GM18517 (cell line): ENCODE measurements at regions not wholly inside any gene's neighbourhood (a gene's known extent, or its start where the extent isn't known, plus 50 kb on each side); places are given as distances from the start of the nearest gene placed in this dataset.
"Not testable (repeated sequence)": the region's sequence is repeated elsewhere in the genome, so short reads cannot be mapped to it uniquely, and the experiment has no call there.

Experiments
- ATAC-seq: cut with Tn5 transposase; IDR thresholded peaks from one replicate; pipeline ENCODE4 v1.9.1; 2021; ENCODE audit warnings: mild to moderate bottlenecking, moderate library complexity; ENCODE audit not compliant: unreplicated experiment

GRCh38 chr2:89537862-89538261 is 846.4 kb downstream of the RPIA start:
- not testable (repeated sequence) for ATAC-seq

GRCh38 chr2:89544110-89544509 is 852.6 kb downstream of the RPIA start:
- ATAC-seq: not testable (repeated sequence)

GRCh38 chr2:89579154-89579553 is 887.7 kb downstream of the RPIA start:
- not testable (repeated sequence) for ATAC-seq

GRCh38 chr2:89582816-89583215 is 891.3 kb downstream of the RPIA start:
- not testable (repeated sequence) for ATAC-seq

GRCh38 chr2:89584046-89584445 is 892.6 kb downstream of the RPIA start:
- ATAC-seq: not testable (repeated sequence)

GRCh38 chr2:89584868-89585557 is 893.5 kb downstream of the RPIA start:
- ATAC-seq: not testable (repeated sequence)

- peak; percentile 97 for ATAC-seq
Measured at GRCh38 chr2:89585558-89585920, 894.1 kb downstream of the RPIA start.

- not testable (repeated sequence) for ATAC-seq
Measured at GRCh38 chr2:89599843-89600242, 908.4 kb downstream of the RPIA start.

- not testable (repeated sequence) for ATAC-seq
Measured at GRCh38 chr2:89606514-89606913, 915.0 kb downstream of the RPIA start.

- not testable (repeated sequence) for ATAC-seq
Measured at GRCh38 chr2:89610207-89610926, 918.9 kb downstream of the RPIA start.

GRCh38 chr2:89610927-89611515 is 919.5 kb downstream of the RPIA start:
- not testable (repeated sequence) for ATAC-seq

GRCh38 chr2:89611710-89612109 is 920.2 kb downstream of the RPIA start:
- not testable (repeated sequence) for ATAC-seq

- ATAC-seq: not testable (repeated sequence)
Measured at GRCh38 chr2:89649268-89649667, 957.8 kb downstream of the RPIA start.

- ATAC-seq: not testable (repeated sequence)
Measured at GRCh38 chr2:89679254-89679653, 987.8 kb downstream of the RPIA start.
